GM21528 (cell line): ENCODE measurements at regions not wholly inside any gene's neighbourhood (a gene's known extent, or its start where the extent isn't known, plus 50 kb on each side); places are given as distances from the start of the nearest gene placed in this dataset.

Experiments used
- ATAC-seq: cut with Tn5 transposase; IDR thresholded peaks from one replicate; pipeline ENCODE4 v1.9.1; 2021; ENCODE audit warnings: mild to moderate bottlenecking, moderate library complexity; ENCODE audit not compliant: unreplicated experiment, low FRiP score

- no peak for ATAC-seq
These were observed 805.3 kb downstream of the TLE1 start for GRCh38 chr9:80883826-80884579.

GRCh38 chr9:80883426-80883825, 805.9 kb downstream of the TLE1 start:
- ATAC-seq: no peak

GRCh38 chr9:80881940-80882339, 807.4 kb downstream of the TLE1 start:
- no peak for ATAC-seq

- no peak for ATAC-seq
These were observed 808.0 kb downstream of the TLE1 start for GRCh38 chr9:80881320-80881719.

- ATAC-seq: no peak
These were observed 810.8 kb downstream of the TLE1 start for GRCh38 chr9:80878556-80878955.

GRCh38 chr9:80875947-80876346, 813.4 kb downstream of the TLE1 start:
- no peak for ATAC-seq

- no peak for ATAC-seq
These were observed 815.1 kb downstream of the TLE1 start for GRCh38 chr9:80874276-80874675.

- ATAC-seq: no peak
These were observed 815.5 kb downstream of the TLE1 start for GRCh38 chr9:80873861-80874260.

GRCh38 chr9:80871596-80871995, 817.8 kb downstream of the TLE1 start:
- ATAC-seq: no peak

- no peak for ATAC-seq
These were observed 821.6 kb downstream of the TLE1 start for GRCh38 chr9:80867731-80868130.

- ATAC-seq: no peak
These were observed 822.6 kb downstream of the TLE1 start for GRCh38 chr9:80866576-80867227.

- ATAC-seq: no peak
These were observed 823.2 kb downstream of the TLE1 start for GRCh38 chr9:80866121-80866520.

GRCh38 chr9:80843028-80843427, 846.3 kb downstream of the TLE1 start:
- ATAC-seq: no peak

GRCh38 chr9:80842389-80842788, 847.0 kb downstream of the TLE1 start:
- ATAC-seq: no peak

- ATAC-seq: no peak
These were observed 847.5 kb downstream of the TLE1 start for GRCh38 chr9:80841888-80842287.

GRCh38 chr9:80839821-80840675, 849.3 kb downstream of the TLE1 start:
- ATAC-seq: no peak

- ATAC-seq: no peak
These were observed 853.3 kb downstream of the TLE1 start for GRCh38 chr9:80836013-80836412.

- ATAC-seq: no peak
These were observed 857.6 kb downstream of the TLE1 start for GRCh38 chr9:80831751-80832150.

- ATAC-seq: no peak
These were observed 877.7 kb downstream of the TLE1 start for GRCh38 chr9:80811656-80812055.

- no peak for ATAC-seq
These were observed 878.3 kb downstream of the TLE1 start for GRCh38 chr9:80811003-80811402.

- ATAC-seq: no peak
These were observed 882.7 kb downstream of the TLE1 start for GRCh38 chr9:80806671-80807070.
